OCI-LY1 (cell line): ENCODE measurements at regions not wholly inside any gene's neighbourhood (a gene's known extent, or its start where the extent isn't known, plus 50 kb on each side); places are given as distances from the start of the nearest gene placed in this dataset.

Experiments used
- H2AFZ ChIP-seq: fragments of 200-600 bp; sonication (generic), shearing (Covaris generic); 2 replicates; pipeline ENCODE4 v1.6.0; 2014; ENCODE audit warnings: antibody characterized with exemption, mild to moderate bottlenecking, low read length
- H3F3A ChIP-seq: fragments of 200-600 bp; sonication (generic), shearing (Covaris generic); 2 replicates; pipeline ENCODE4 v1.6.0; 2014; ENCODE audit warnings: mild to moderate bottlenecking, antibody characterized with exemption, low read length, moderate library complexity; ENCODE audit not compliant: insufficient read depth
- H3K27ac ChIP-seq: fragments of 200-600 bp; sonication (generic); 2 replicates; pipeline ENCODE4 v1.5.1; 2014; ENCODE audit warnings: low read length, mixed run types, mild to moderate bottlenecking, low read depth; ENCODE audit not compliant: poor library complexity, severe bottlenecking
- H3K27me3 ChIP-seq: fragments of 200-600 bp; sonication (generic); 2 replicates; pipeline ENCODE4 v1.6.0; 2014; ENCODE audit warnings: antibody characterized with exemption, mild to moderate bottlenecking, low read length, moderate library complexity; ENCODE audit not compliant: insufficient read depth
- H3K36me3 ChIP-seq: fragments of 200-600 bp; sonication (generic); 2 replicates; pipeline ENCODE4 v1.6.1; 2014; ENCODE audit warnings: mild to moderate bottlenecking, antibody characterized with exemption, low read length, moderate library complexity, mixed read lengths; ENCODE audit not compliant: insufficient read depth
- H3K4me1 ChIP-seq: fragments of 200-600 bp; sonication (generic); 2 replicates; pipeline ENCODE4 v1.5.1; 2014; ENCODE audit warnings: mild to moderate bottlenecking, low read length, moderate library complexity; ENCODE audit not compliant: insufficient read depth, severe bottlenecking
- H3K4me2 ChIP-seq: fragments of 200-600 bp; sonication (generic), shearing (Covaris generic); 2 replicates; pipeline ENCODE4 v1.6.1; 2014; ENCODE audit warnings: low read length
- H3K4me3 ChIP-seq: fragments of 200-600 bp; sonication (generic); 2 replicates; pipeline ENCODE4 v1.5.1; 2014; ENCODE audit warnings: low read length, low read depth, mild to moderate bottlenecking, mixed read lengths; ENCODE audit not compliant: poor library complexity, severe bottlenecking
- H3K79me2 ChIP-seq: fragments of 200-600 bp; shearing (Covaris generic); 2 replicates; pipeline ENCODE4 v1.6.1; 2016; ENCODE audit warnings: mixed run types, low read length, mixed read lengths; ENCODE audit not compliant: insufficient read depth
- H3K9ac ChIP-seq: fragments of 200-600 bp; sonication (generic), shearing (Covaris generic); 2 replicates; pipeline ENCODE4 v1.6.1; 2014; ENCODE audit warnings: mild to moderate bottlenecking, low read length, mixed read lengths
- H3K9me2 ChIP-seq: fragments of 200-600 bp; sonication (generic), shearing (Covaris generic); 2 replicates; pipeline ENCODE4 v1.6.1; 2014; ENCODE audit warnings: low read depth, mild to moderate bottlenecking, low read length, mixed read lengths
- H3K9me3 ChIP-seq: fragments of 200-600 bp; shearing (Covaris generic); 2 replicates; pipeline ENCODE4 v1.6.1; 2014; ENCODE audit warnings: low read length, mixed read lengths
- H4K20me1 ChIP-seq: fragments of 200-600 bp; sonication (generic), shearing (Covaris generic); 2 replicates; pipeline ENCODE4 v1.6.0; 2016; ENCODE audit warnings: mild to moderate bottlenecking, low read length; ENCODE audit not compliant: insufficient read depth
- CTCF ChIP-seq: fragments of 200-600 bp; sonication (generic), shearing (Covaris generic); IDR thresholded peaks from 2 replicates; pipeline ENCODE4 v1.5.1; 2017; ENCODE audit warnings: mild to moderate bottlenecking, antibody characterized with exemption, low read length, moderate library complexity, mixed read lengths
- EZH2 ChIP-seq: fragments of 200-600 bp; sonication (generic), shearing (Covaris generic); IDR thresholded peaks from 2 replicates; pipeline ENCODE4 v1.8.0; 2017; ENCODE audit warnings: borderline replicate concordance, mixed run types, mild to moderate bottlenecking, antibody characterized with exemption, low read length, moderate library complexity, mixed read lengths

- H3F3A ChIP-seq = no peaks in the 10 kb centered on the region
- H3K4me1 ChIP-seq = no peaks in the 10 kb centered on the region
- H3K79me2 ChIP-seq = no peaks in the 10 kb centered on the region
- H3K4me2 ChIP-seq = no peak overlapping the region
- H3K4me3 ChIP-seq = no peak overlapping the region
- H3K27ac ChIP-seq = no peak overlapping the region
- H3K9me2 ChIP-seq = no peaks in the 10 kb centered on the region
- no peak overlapping the region for H2AFZ ChIP-seq
- H3K9ac ChIP-seq = no peak overlapping the region
- no peaks in the 10 kb centered on the region for H3K36me3 ChIP-seq
- H3K27me3 ChIP-seq = no peaks in the 10 kb centered on the region
- no peaks in the 10 kb centered on the region for H4K20me1 ChIP-seq
- TF ChIP-seq EZH2 (no peak), CTCF (no peak)
- H3K9me3 ChIP-seq = no peaks in the 10 kb centered on the region
These were observed 378.0 kb downstream of the FOXG1 start for GRCh38 chr14:29144621-29145020.

- Histone ChIP-seq H3F3A (no peaks in the 10 kb centered on the region), H3K27me3 (no peaks in the 10 kb centered on the region), H3K36me3 (no peaks in the 10 kb centered on the region), H3K9me2 (no peaks in the 10 kb centered on the region), H3K9ac (no peak overlapping the region), H3K4me2 (no peak overlapping the region), H3K9me3 (no peaks in the 10 kb centered on the region), H3K79me2 (no peaks in the 10 kb centered on the region), H3K27ac (no peak overlapping the region), H3K4me3 (no peak overlapping the region), H4K20me1 (no peaks in the 10 kb centered on the region), H2AFZ (no peak overlapping the region), H3K4me1 (no peaks in the 10 kb centered on the region)
- TF ChIP-seq EZH2 (no peak), CTCF (no peak)
These were observed 381.6 kb downstream of the FOXG1 start for GRCh38 chr14:29148221-29148620.

DNA sequence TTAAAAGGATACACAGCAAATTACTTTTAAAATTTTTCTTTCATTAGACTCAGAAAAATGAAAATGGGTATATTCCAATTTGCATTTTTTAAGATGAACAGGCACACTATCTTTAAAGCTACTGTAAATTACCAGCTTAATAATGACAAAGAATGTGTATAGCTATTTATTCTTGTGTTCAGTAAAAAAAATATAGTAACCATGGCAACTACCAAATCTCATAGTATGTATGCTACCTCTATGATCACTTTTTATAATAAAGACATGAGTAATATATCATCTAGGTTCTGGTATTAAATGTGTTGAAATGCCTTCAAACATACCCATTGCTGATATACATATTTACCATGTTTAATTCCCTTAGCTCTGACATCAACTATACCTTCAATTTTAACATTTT, 383.2 kb downstream of the FOXG1 start:
- H4K20me1 ChIP-seq = no peaks in the 10 kb centered on the region
- no peak overlapping the region for H3K4me2 ChIP-seq
- no peaks in the 10 kb centered on the region for H3F3A ChIP-seq
- no peaks in the 10 kb centered on the region for H3K36me3 ChIP-seq
- no peaks in the 10 kb centered on the region for H3K9me3 ChIP-seq
- no peak for TF ChIP-seq CTCF
- no peak for TF ChIP-seq EZH2
- no peaks in the 10 kb centered on the region for H3K27me3 ChIP-seq
- no peaks in the 10 kb centered on the region for H3K79me2 ChIP-seq
- no peaks in the 10 kb centered on the region for H3K4me1 ChIP-seq
- no peak overlapping the region for H3K4me3 ChIP-seq
- no peak overlapping the region for H3K9ac ChIP-seq
- no peak overlapping the region for H2AFZ ChIP-seq
- H3K27ac ChIP-seq = no peak overlapping the region
- H3K9me2 ChIP-seq = no peaks in the 10 kb centered on the region
